ENCODE measurements at regions not wholly inside any gene's neighbourhood (a gene's known extent, or its start where the extent isn't known, plus 50 kb on each side); places are given as distances from the start of the nearest gene placed in this dataset.

DNA sequence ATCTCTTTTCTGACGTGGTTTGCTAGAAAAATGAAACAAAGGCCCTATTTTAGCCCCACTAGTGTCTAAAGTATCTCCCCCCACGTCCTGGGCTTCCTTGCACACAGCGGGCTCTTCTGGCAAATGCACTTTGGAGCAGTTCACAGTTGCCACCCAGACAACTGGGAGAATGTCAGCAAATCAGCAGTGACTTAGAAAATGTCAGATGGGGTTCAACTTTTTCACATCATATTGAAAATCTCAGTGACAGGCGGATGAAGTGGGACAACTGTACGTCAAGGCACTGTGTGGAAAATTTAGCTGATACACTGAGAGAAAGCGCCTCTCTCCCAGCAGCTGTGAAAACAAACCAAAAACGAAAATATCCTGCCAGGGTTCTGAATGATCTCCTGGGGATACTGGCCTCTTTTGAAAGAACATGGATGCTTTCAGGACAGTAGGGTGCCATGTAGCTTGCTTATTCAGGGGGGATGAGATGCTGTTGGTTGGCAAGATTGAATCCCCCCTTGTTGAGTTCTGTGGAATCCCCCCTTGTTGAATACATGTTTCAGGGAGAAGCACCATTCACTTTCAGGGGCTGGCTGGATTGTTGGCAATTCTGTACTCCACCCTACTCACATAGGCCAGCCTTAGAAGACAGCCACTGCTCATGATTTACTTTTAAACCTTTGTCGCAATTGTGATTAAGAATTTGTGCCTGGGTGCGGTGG is 372.8 kb upstream of the CELF2 start:
- H3K4me1 ChIP-seq, result peaks cover 12% of the 10 kb centered on the region
- H3K4me3 ChIP-seq, result no peak overlapping the region
- DNase-seq, result no peak
- intact Hi-C loops (cut with DNase I), result no loop called here
- no peaks in the 10 kb centered on the region for H3K9me3 ChIP-seq
- no peak for ATAC-seq
- TF ChIP-seq, protein P1, sequence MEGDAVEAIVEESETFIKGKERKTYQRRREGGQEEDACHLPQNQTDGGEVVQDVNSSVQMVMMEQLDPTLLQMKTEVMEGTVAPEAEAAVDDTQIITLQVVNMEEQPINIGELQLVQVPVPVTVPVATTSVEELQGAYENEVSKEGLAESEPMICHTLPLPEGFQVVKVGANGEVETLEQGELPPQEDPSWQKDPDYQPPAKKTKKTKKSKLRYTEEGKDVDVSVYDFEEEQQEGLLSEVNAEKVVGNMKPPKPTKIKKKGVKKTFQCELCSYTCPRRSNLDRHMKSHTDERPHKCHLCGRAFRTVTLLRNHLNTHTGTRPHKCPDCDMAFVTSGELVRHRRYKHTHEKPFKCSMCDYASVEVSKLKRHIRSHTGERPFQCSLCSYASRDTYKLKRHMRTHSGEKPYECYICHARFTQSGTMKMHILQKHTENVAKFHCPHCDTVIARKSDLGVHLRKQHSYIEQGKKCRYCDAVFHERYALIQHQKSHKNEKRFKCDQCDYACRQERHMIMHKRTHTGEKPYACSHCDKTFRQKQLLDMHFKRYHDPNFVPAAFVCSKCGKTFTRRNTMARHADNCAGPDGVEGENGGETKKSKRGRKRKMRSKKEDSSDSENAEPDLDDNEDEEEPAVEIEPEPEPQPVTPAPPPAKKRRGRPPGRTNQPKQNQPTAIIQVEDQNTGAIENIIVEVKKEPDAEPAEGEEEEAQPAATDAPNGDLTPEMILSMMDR (IDR thresholded peaks at IDR 0.05), result no peak
- H3K27me3 ChIP-seq, result no peaks in the 10 kb centered on the region
- H3K27ac ChIP-seq, result no peak overlapping the region
- H3K36me3 ChIP-seq, result no peaks in the 10 kb centered on the region

DNA sequence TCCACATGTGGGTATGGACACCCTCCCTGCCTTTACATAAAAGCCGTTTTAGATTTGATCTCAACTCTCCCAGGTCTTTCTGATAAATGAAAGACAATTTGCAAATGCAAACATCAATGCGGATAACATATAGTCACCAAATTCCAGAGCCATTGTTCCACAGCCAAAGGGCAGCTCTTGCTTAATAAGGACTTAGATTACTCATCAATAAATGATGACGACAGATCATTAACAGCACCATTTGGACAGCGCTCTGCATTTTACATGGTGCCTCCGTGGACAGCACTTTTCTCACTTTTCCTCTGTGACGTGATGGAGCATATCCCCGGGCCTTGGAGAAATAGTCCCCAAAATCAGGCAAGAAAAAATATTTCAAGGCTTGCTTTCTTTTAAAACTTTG is 370.3 kb upstream of the CELF2 start:
- intact Hi-C loops (cut with DNase I), result no loop called here
- H3K36me3 ChIP-seq, result no peaks in the 10 kb centered on the region
- TF ChIP-seq, protein P1 (IDR thresholded peaks at IDR 0.05), result no peak
- no peak overlapping the region for H3K4me3 ChIP-seq
- DNase-seq (no peak), ATAC-seq (no peak)
- no peaks in the 10 kb centered on the region for H3K9me3 ChIP-seq
- peaks cover 1% of the 10 kb centered on the region for H3K4me1 ChIP-seq
- no peaks in the 10 kb centered on the region for H3K27me3 ChIP-seq
- no peak overlapping the region for H3K27ac ChIP-seq

DNA sequence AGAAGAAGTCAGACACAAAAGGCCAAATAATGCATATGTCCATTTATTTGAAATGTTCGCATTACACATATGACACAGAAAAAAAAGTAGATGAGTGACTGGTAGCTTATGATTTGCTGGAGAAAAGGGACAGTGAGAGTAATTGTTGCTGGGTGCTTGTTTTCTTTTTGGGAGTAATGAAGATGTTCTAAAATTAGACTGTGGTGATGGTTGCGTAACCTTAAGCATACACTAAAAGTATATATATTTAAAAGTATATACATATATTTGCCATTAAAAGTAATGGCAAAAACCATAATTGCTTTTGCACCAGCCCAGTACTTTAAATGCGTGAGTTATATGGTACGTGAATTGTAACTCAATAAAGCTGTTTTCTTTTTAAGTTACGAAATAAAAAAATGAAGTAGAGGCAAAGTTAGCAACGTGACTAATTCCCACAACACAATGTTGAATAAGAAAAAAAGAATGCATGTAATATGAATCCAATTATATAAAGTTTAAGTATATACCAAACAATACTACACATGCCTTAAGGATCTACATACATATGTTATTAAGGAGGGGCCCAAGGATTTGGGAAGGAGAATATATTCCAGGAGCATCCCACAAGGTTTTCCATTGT is 360.4 kb upstream of the CELF2 start:
- ATAC-seq, result no peak
- DNase-seq, result no peak
- no peak overlapping the region for H3K4me3 ChIP-seq
- TF ChIP-seq, protein P1 (IDR thresholded peaks at IDR 0.05), result no peak
- no peaks in the 10 kb centered on the region for H3K36me3 ChIP-seq
- H3K27ac ChIP-seq, result no peak overlapping the region
- H3K27me3 ChIP-seq, result no peaks in the 10 kb centered on the region
- peaks cover 12% of the 10 kb centered on the region for H3K4me1 ChIP-seq
- no peaks in the 10 kb centered on the region for H3K9me3 ChIP-seq
- intact Hi-C loops (cut with DNase I), result no loop called here

DNA sequence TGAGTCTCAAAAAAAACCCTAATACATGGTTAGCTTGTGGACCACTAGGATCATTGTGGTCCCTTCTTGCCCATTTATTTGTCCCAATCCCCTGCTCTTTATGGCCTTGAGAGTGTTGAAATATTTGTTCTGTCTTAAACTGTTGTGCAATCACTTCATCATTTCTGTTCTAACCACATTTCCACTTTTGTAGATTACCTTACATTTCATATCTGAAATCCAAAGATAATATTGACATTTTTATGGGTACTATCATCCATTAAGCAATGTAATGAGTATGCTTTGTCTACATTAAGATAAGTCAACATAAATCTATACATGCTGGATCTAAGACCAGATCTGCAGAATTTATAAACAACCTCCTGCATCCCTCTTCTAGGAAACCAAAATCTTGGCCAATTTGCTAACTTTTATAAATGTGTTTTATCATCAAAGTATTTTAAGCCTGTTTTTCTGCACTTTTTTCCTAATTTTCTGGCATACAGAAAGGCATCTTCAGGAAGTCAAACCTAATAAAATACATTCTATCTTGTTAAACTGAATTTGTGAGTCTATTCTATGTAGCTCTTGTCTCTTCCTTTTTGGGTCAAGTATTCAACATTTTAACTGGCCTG is 359.4 kb upstream of the CELF2 start:
- Histone ChIP-seq H3K27me3 (no peaks in the 10 kb centered on the region), H3K4me1 (peaks cover 12% of the 10 kb centered on the region), H3K27ac (no peak overlapping the region), H3K9me3 (no peaks in the 10 kb centered on the region), H3K4me3 (no peak overlapping the region), H3K36me3 (no peaks in the 10 kb centered on the region)
- DNase-seq (no peak), ATAC-seq (no peak)
- TF ChIP-seq, protein P1 (IDR thresholded peaks at IDR 0.05), result no peak
- intact Hi-C loops (cut with DNase I), result no loop called here

DNA sequence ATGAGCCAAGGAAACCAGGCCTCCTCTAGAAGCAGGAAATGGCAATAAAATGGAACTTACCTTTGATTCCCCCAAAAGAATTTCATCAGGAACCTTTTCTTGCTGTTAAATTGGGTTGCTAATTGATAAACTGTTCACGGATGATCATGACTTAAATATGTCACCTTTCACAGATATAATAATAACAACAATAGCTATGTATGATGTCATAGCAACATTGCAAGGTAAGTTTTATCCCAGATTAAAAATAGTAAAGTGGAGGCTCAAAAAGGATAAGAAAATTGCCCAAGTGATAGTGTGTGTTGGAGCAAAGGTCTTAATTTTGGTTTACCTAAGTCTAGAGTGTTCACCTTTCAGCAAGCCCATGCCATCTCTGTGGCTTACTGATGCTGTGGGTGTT is 357.6 kb upstream of the CELF2 start:
- ATAC-seq, result no peak
- Histone ChIP-seq H3K9me3 (no peaks in the 10 kb centered on the region), H3K36me3 (no peaks in the 10 kb centered on the region), H3K4me1 (peaks cover 12% of the 10 kb centered on the region), H3K27ac (no peak overlapping the region), H3K4me3 (no peak overlapping the region), H3K27me3 (no peaks in the 10 kb centered on the region)
- no peak for DNase-seq
- TF ChIP-seq, protein P1 (IDR thresholded peaks at IDR 0.05), result no peak
- intact Hi-C loops (cut with DNase I), result no loop called here
